Vagina (tissue), 2 donors: ENCODE measurements at regions not wholly inside any gene's neighbourhood (a gene's known extent, or its start where the extent isn't known, plus 50 kb on each side); places are given as distances from the start of the nearest gene placed in this dataset.

Experiments
- POLR2A ChIP-seq, 2 donors: fragments of 450-650 bp; IDR thresholded peaks; one replicate each; pipeline ENCODE4 v1.6.1; 2017; ENCODE audit warnings: antibody characterized with exemption in 2 of 2, mild to moderate bottlenecking in 2 of 2, moderate library complexity in 2 of 2
- POLR2AphosphoS5 ChIP-seq, 2 donors: sonication (generic); formaldehyde crosslinking; IDR thresholded peaks; one replicate each; pipeline ENCODE4 v1.9.0; 2017; ENCODE audit warnings: antibody characterized with exemption in 2 of 2, mild to moderate bottlenecking in 2 of 2, low read depth in 1 of 2; ENCODE audit not compliant: insufficient read depth in 1 of 2
- TF ChIP-seq, protein P1 (sequence below), 3 experiments: fragments of 450-650 bp in 2 of 3; fragments of 200-600 bp in 1 of 3; sonication (generic) in 1 of 3; IDR thresholded peaks; one replicate each; pipeline ENCODE4 v1.5.1; 2017 to 2019; ENCODE audit warnings: antibody characterized with exemption in 3 of 3, mild to moderate bottlenecking in 2 of 3, moderate library complexity in 2 of 3

DNA sequence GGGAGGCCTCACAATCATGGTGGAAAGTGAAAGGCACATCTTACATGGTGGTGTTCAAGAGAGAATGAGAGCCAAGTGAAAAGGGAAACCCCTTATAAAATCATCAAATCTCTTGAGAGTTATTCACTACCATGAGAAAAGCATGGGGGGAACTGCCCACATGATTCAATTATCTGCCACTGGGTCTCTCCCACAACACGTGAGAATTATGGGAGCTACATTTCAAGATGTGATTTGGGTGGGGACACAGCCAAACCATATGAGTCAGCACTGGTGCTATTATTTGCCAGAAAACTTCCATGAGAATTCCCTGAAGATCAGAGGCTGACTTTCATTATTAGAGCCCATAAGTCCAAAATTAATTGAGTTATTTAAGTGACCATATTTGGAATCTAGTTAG, 1001.2 kb upstream of the POT1 start:
- TF ChIP-seq, protein P1, sequence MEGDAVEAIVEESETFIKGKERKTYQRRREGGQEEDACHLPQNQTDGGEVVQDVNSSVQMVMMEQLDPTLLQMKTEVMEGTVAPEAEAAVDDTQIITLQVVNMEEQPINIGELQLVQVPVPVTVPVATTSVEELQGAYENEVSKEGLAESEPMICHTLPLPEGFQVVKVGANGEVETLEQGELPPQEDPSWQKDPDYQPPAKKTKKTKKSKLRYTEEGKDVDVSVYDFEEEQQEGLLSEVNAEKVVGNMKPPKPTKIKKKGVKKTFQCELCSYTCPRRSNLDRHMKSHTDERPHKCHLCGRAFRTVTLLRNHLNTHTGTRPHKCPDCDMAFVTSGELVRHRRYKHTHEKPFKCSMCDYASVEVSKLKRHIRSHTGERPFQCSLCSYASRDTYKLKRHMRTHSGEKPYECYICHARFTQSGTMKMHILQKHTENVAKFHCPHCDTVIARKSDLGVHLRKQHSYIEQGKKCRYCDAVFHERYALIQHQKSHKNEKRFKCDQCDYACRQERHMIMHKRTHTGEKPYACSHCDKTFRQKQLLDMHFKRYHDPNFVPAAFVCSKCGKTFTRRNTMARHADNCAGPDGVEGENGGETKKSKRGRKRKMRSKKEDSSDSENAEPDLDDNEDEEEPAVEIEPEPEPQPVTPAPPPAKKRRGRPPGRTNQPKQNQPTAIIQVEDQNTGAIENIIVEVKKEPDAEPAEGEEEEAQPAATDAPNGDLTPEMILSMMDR (IDR thresholded peaks at IDR 0.05) = no peak
- no peak for TF ChIP-seq POLR2AphosphoS5 (IDR thresholded peaks at IDR 0.05; ENCODE audit: insufficient read depth in 1 of 2, low read depth in 1 of 2)
- TF ChIP-seq POLR2A (IDR thresholded peaks at IDR 0.05) = no peak
